ENCODE measurements at regions not wholly inside any gene's neighbourhood (a gene's known extent, or its start where the extent isn't known, plus 50 kb on each side); places are given as distances from the start of the nearest gene placed in this dataset.
"Not testable (repeated sequence)": the region's sequence is repeated elsewhere in the genome, so short reads cannot be mapped to it uniquely, and the experiment has no call there.

DNA sequence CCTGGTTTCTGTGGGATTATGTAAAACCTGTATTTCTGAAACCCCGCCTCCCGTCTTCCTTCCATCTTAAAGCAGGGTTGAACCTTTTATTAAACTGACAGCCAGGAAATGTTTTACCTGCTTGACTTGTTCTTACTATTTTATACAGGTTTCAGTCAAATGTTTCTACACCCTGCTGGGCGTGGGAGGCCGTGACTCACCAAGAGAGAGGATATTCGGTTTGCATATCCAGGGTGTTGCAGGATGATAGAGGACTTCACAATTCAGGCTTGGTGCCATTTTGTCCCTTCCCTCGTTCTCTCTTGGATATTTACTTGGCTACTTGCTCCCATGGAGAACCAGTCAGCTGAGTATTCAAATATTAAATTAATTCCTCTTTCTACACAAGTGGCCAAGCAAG, 69.7 kb downstream of the ARF6 start:
- ATAC-seq (replicated peaks): peak; percentile 87
- peak overlapping the region; percentile 50 for H3K4me3 Mint-ChIP-seq
- no peaks in the 10 kb centered on the region for H3K36me3 Mint-ChIP-seq (ENCODE audit: low read depth)
- peaks cover 30% of the 10 kb centered on the region for H3K4me1 Mint-ChIP-seq
- H3K27ac Mint-ChIP-seq: peak overlapping the region; percentile 61
- H3K27me3 Mint-ChIP-seq: no peaks in the 10 kb centered on the region
- no peaks in the 10 kb centered on the region for H3K9me3 Mint-ChIP-seq

DNA sequence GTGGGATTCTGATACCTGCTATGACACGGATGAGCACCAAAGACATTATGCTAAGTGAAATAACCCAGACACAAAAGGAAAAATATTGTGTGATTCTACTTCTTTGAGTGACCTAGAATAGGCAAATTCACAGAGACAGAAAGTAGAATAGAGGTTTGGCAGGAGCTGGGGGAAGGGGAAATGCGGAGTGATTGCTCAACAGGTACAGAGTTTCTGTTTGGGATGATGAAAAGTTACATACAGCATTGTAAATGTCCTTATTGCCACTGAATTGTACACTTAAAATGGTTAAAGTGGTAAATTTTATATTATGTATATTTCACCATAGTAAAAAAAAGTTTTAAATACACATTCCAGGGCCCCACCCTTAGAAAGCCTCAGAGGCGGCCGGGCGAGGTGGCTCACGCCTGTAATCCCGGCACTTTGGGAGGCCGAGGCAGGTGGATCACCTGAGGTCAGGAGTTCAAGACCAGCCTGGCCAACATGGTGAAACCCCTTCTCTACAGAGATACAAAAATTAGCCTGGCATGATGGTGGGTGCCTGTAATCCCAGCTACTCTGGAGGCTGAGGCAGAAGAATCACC, 72.3 kb downstream of the ARF6 start:
- H3K9me3 Mint-ChIP-seq; H3K27ac Mint-ChIP-seq; H3K27me3 Mint-ChIP-seq; H3K36me3 Mint-ChIP-seq (ENCODE audit: low read depth): not testable (repeated sequence)
- ATAC-seq (replicated peaks): peak; percentile 36
- H3K4me1 Mint-ChIP-seq: peaks cover 34% of the 10 kb centered on the region
- H3K4me3 Mint-ChIP-seq: peak overlapping the region; percentile 5

DNA sequence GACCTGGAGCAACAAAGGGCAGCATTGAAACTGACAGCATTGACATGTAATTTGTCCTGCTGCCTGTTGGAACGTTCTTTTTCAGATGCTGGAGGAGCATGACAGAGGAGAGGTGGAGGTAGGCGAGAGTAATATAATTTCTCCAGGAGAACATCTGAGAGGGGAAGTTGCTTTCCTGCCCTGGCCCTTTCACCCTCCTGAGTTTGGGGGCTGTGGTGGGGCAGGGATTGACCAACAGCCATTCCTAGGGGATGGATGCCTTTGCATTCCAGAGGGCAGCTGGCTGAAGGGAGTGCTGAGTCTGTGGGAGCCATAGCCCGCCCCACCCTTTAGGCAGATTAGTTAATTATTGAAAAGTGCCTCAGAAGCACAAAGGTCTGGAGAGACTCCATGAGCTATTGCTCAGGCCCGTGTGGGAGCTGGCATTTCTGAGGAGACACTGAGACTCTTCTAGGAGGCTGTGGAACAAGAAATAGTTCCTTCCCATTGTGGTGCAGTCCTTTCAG, 73.5 kb downstream of the ARF6 start:
- ATAC-seq (replicated peaks): no peak
- no peak overlapping the region for H3K4me3 Mint-ChIP-seq
- no peak overlapping the region for H3K27ac Mint-ChIP-seq
- peaks cover 41% of the 10 kb centered on the region for H3K4me1 Mint-ChIP-seq
- H3K27me3 Mint-ChIP-seq: no peaks in the 10 kb centered on the region
- H3K36me3 Mint-ChIP-seq (ENCODE audit: low read depth): no peaks in the 10 kb centered on the region
- no peaks in the 10 kb centered on the region for H3K9me3 Mint-ChIP-seq

DNA sequence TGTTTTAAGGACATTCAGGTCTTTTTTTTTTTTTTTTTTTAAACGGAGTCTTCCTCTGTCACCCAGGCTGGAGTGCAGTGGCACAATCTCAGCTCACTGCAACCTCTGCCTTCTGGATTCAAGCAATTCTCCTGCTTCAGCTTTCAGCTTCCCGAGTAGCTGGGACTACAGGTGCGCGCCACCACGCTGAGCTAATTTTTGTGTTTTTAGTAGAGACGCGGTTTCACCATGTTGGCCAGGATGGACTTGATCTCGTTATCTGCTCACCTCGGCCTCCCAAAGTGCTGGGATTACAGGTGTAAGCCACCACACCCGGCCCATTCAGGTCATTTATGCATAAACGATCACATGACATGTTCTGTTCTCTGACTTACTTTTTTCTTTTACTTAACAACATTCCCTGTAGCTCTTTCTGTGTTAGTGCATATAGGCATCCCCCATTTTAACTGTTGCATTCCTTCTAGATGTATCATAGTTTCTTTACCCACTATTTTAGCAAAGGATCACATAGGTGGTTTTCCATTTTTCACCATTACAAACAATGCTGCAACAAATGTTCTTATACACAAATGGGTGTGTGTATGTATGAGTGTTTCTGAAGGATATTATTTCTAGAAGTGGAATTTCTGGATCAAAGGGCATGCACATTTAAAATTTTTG, 74.2 kb downstream of the ARF6 start:
- H3K9me3 Mint-ChIP-seq: no peaks in the 10 kb centered on the region
- H3K27me3 Mint-ChIP-seq: no peaks in the 10 kb centered on the region
- H3K27ac Mint-ChIP-seq: no peak overlapping the region
- H3K4me3 Mint-ChIP-seq: no peak overlapping the region
- ATAC-seq (replicated peaks): no peak
- peaks cover 5% of the 10 kb centered on the region for H3K36me3 Mint-ChIP-seq (ENCODE audit: low read depth)
- peaks cover 42% of the 10 kb centered on the region for H3K4me1 Mint-ChIP-seq

DNA sequence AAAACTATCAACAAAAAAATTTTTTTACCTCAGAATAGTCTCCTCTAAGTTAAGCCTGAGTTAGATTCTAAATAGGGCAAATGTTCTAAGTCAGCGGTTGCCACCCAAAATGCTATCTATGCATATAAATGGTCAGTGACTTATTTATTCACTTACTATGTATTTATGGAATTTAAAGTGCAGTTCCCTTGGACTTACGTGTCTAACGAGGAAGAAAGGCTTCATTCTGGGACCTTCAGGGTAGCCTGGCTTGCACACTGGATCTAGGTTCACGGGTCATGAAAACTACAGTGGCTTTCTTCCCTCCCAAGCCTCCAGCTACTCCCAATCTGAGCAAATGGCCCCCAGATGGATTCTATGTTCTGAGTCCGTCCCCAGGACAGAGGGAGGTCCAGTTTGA, 77.1 kb downstream of the ARF6 start:
- no peak for ATAC-seq (replicated peaks)
- Mint-ChIP-seq H3K27me3 (no peaks in the 10 kb centered on the region), H3K4me3 (peak overlapping the region; percentile 86), H3K9me3 (no peaks in the 10 kb centered on the region), H3K36me3 (ENCODE audit: low read depth) (peaks cover 14% of the 10 kb centered on the region), H3K27ac (peak overlapping the region; percentile 94), H3K4me1 (peaks cover 36% of the 10 kb centered on the region)

DNA sequence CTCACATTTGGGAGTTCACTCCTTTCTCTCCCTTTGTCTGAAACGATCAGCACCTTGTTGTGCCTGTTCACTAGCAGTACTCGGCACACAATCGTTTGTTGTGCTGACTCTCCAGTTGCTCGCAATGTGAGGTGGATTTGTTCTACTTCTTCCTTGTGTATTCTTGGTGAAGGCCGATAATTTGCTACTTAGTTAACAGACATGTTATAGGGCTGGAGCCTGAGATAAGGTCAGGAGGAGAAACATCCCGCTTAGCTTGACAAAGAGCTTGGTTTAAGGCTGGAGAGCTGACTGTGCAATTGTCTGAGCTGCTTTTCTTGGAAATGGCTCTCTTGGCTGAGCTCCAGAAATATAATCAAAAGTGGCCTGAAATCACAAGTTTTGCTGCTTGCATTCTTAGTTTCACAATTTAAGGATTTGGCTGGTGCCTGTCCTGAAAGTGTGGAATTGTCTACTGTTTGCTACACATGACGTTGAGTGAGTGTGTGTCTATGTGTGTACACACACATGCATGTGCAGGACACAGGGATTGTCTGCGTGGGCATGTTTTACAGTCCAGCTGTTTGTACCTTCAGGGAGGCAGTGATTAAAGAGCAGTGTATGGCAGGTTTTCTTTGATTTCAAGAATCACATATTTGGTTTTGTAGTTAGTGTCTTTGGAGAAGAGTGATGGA, 77.7 kb downstream of the ARF6 start:
- peak overlapping the region; percentile 94 for H3K27ac Mint-ChIP-seq
- ATAC-seq (replicated peaks): peak; percentile 13
- H3K4me3 Mint-ChIP-seq: peak overlapping the region; percentile 86
- no peaks in the 10 kb centered on the region for H3K27me3 Mint-ChIP-seq
- peaks cover 19% of the 10 kb centered on the region for H3K36me3 Mint-ChIP-seq (ENCODE audit: low read depth)
- peaks cover 35% of the 10 kb centered on the region for H3K4me1 Mint-ChIP-seq
- no peaks in the 10 kb centered on the region for H3K9me3 Mint-ChIP-seq

DNA sequence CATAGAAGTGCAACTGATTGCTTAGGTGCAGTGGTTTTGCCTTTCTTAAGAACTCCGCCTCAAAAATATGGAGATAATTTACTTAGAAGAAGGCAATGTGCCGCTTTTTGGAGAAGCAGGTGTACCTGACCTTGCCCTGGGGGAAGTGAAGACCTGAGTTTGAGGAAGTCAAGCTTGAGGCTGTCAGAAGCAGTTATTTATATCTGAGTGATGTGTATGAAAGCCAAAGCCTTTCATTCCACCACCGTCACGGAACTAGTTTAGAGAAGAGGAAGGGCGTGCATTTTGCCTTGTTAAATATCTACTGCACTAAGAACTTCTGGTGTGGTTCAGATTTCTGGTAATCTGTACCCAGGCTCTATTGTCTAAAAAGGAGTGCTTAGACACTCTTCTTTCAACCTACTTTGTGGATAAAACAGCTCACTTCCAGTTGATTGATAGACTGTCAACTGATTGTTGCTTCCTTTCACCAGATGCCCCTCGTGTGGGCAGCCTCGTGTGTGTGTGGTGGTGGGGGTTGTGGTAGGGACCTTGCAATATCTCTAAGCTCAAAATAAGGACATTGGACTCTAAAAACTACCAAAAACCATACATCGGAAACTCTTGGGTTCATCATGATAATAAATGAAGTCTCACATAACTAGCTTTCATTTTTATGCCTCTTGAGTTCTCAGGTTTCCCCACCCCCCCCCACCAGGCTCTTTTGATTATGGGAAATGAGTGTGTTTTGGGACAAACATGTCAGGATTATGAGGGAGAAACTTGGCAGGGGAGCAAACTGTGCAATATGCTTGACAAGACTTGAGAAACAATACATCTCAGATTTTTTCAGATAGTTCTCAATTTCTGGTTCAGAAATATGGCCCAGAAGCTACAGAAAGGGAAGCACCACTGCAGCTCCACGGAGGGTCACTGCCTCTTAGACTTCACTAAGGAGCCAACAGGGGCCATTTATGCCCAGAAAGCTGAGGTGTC, 78.6 kb downstream of the ARF6 start:
- peak; percentile 63 for ATAC-seq (replicated peaks)
- H3K27me3 Mint-ChIP-seq: no peaks in the 10 kb centered on the region
- peak overlapping the region; percentile 94 for H3K27ac Mint-ChIP-seq
- H3K4me3 Mint-ChIP-seq: peak overlapping the region; percentile 86
- peaks cover 42% of the 10 kb centered on the region for H3K4me1 Mint-ChIP-seq
- no peaks in the 10 kb centered on the region for H3K9me3 Mint-ChIP-seq
- peaks cover 27% of the 10 kb centered on the region for H3K36me3 Mint-ChIP-seq (ENCODE audit: low read depth)

DNA sequence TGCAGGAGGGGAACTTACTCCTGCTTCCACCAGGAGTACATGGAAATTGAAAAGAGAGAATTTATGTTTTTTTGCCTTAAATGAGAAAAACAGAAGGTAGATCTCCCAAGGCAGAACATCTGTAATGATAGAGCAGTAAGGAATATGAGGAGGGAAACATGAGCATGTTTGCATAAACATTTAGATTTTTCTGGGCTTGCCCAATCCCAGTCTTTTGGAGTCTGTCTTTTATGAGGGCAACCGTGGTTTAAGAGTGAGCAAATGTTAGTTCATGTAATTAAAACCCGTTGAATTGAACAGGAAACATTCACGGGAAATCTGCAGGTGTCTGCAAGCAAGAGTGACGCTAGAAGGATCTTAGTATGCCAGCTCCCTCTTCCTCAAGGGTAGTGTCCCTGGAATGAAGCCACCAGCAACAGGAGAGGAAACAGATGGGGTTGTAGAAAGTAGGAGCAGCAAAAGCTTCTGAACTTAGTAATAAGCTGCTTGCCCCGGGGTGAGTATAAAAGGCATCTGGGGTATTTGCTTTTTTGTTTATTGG, 79.3 kb downstream of the ARF6 start:
- Mint-ChIP-seq H3K9me3 (no peaks in the 10 kb centered on the region), H3K36me3 (ENCODE audit: low read depth) (peaks cover 35% of the 10 kb centered on the region), H3K4me3 (peak overlapping the region; percentile 86), H3K4me1 (peaks cover 50% of the 10 kb centered on the region), H3K27me3 (no peaks in the 10 kb centered on the region), H3K27ac (peak overlapping the region; percentile 94)
- ATAC-seq (replicated peaks): no peak

DNA sequence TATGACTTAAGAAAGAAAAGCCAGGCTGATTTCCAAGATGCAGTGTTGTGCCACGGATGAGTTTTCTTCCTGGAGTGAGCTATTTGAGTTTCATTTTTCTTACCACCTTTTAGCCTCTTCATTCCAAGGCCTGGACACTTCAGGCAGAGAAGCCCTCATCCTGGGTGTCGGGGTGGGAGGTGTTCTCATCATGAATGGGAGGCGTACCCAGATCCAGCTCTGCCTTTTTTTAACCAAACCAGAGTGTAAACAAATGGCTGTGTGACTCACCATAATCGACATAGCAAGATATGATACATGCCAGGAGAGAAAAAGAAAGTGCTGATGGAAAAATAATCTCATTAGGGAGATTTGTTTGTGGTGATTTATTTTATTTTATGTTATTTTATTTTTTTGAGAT, 79.9 kb downstream of the ARF6 start:
- Mint-ChIP-seq H3K9me3 (no peaks in the 10 kb centered on the region), H3K4me1 (peaks cover 56% of the 10 kb centered on the region), H3K27me3 (no peaks in the 10 kb centered on the region), H3K36me3 (ENCODE audit: low read depth) (peaks cover 41% of the 10 kb centered on the region), H3K27ac (peak overlapping the region; percentile 94), H3K4me3 (peak overlapping the region; percentile 86)
- peak; percentile 65 for ATAC-seq (replicated peaks)

DNA sequence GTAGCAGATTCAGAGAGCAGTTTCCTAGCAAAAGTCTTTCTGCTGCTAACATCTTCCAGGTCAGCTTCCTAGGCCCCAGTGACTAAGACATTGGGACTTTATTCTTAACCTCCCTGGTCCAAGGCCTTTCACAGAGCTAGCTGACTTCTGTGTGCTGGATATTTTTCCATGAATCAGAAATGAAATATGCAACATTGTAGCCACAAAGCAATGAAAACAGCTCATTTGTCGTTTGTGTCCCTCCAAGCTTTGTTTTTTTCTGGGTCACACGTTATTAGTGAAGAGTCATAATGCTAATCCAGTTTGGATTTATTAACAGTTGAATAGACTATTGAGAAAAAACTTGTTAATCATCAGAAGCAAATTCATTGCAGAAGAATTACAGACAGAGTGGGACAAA, 82.4 kb downstream of the ARF6 start:
- no peak for ATAC-seq (replicated peaks)
- no peaks in the 10 kb centered on the region for H3K9me3 Mint-ChIP-seq
- no peaks in the 10 kb centered on the region for H3K27me3 Mint-ChIP-seq
- peaks cover 66% of the 10 kb centered on the region for H3K4me1 Mint-ChIP-seq
- peaks cover 66% of the 10 kb centered on the region for H3K36me3 Mint-ChIP-seq (ENCODE audit: low read depth)
- peak overlapping the region; percentile 79 for H3K27ac Mint-ChIP-seq
- peak overlapping the region; percentile 81 for H3K4me3 Mint-ChIP-seq

DNA sequence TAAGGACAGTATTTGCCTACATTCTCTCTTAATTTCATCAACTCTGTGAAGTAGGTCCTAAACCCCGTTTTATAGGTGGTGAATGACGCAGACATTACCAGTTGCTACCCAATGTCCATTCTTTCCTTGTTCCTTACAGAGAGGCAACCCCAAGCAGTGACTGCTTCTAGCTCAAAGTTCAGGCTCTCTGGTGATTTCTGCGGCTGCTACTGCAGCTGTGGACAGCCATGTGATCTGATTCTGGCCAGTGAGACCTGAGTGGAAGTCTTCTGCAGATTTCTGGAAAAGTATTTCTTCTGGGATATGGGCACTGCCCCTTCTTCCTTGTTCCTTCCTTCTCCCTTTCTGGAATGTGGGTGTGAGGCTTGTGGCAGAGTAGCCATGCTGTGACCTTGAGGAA, 82.9 kb downstream of the ARF6 start:
- Mint-ChIP-seq H3K27me3 (no peaks in the 10 kb centered on the region), H3K36me3 (ENCODE audit: low read depth) (peaks cover 71% of the 10 kb centered on the region), H3K4me1 (peaks cover 66% of the 10 kb centered on the region), H3K9me3 (no peaks in the 10 kb centered on the region), H3K27ac (peak overlapping the region; percentile 90), H3K4me3 (peak overlapping the region; percentile 81)
- no peak for ATAC-seq (replicated peaks)

DNA sequence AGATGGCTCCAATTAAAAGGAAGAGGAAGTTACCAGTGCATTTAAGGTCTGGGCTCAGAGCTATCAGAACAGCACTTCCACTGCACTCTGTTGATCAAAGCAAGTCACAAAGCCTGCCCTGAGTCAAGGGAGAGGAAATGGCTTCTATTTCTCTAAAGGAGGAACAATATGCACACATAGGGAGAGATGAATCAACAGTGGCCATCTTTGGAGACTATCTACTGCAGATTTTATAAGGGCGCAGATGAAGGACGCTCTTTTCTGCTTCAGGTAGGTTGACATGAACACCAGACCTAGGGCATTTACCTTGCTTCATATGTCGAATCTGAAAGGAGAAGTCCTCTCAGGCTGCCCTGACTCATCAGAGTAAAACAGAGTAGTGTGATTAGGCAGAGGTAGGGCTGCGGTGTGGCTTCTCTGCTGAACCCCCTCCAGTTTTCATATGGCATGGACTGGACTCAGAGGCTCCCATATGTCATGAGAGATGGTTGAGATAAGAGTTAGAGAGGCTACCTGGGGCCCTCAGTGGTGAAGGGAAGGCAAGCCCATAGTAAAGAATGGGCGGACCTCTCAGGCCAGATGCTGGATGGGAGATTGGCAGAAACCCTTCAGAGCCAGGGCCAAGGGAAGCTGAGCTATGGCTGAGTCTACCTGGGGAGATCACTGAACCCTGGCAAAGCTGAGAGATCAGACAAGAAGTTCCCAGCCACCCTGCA, 84.4 kb downstream of the ARF6 start:
- no peaks in the 10 kb centered on the region for H3K9me3 Mint-ChIP-seq
- H3K36me3 Mint-ChIP-seq (ENCODE audit: low read depth): peaks cover 79% of the 10 kb centered on the region
- ATAC-seq (replicated peaks): peak; percentile 67
- peaks cover 64% of the 10 kb centered on the region for H3K4me1 Mint-ChIP-seq
- H3K27me3 Mint-ChIP-seq: no peaks in the 10 kb centered on the region
- H3K27ac Mint-ChIP-seq: peak overlapping the region; percentile 90
- H3K4me3 Mint-ChIP-seq: peak overlapping the region; percentile 81

DNA sequence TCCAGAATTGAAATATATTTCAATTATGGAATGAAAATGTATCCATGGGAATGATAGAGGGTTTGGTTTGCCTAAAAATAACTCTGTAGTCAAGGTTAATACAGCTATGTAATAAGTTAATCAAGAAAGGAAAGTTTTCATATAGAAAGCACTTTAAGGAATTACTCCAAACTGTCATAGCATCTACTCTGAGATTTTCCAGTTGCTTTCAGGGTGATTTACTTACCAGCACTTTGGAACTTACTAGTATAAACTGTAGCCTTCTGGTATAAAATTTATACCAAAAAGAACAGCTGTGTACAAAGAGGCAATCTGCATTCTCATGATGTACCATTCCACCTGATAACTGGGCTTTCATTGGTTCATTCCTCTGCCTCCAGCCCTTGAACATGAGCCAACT, 87.1 kb downstream of the ARF6 start:
- H3K4me3 Mint-ChIP-seq: peak overlapping the region; percentile 81
- H3K9me3 Mint-ChIP-seq: no peaks in the 10 kb centered on the region
- ATAC-seq (replicated peaks): no peak
- H3K27me3 Mint-ChIP-seq: no peaks in the 10 kb centered on the region
- H3K27ac Mint-ChIP-seq: peak overlapping the region; percentile 96
- peaks cover 70% of the 10 kb centered on the region for H3K4me1 Mint-ChIP-seq
- H3K36me3 Mint-ChIP-seq (ENCODE audit: low read depth): peaks cover 94% of the 10 kb centered on the region
